AG04449 (cell line): ENCODE measurements at regions not wholly inside any gene's neighbourhood (a gene's known extent, or its start where the extent isn't known, plus 50 kb on each side); places are given as distances from the start of the nearest gene placed in this dataset.
"Not testable (repeated sequence)": the region's sequence is repeated elsewhere in the genome, so short reads cannot be mapped to it uniquely, and the experiment has no call there.

ENCODE experiments used
- CTCF ChIA-PET: fragments of 350-600 bp; formaldehyde crosslinking; extraction: SDS; loops from one replicate; lab custom pipeline; 2021; ENCODE audit warnings: antibody characterized with exemption; lab: Yijun Ruan, JAX
- POLR2A ChIA-PET: fragments of 400-600, 350-600 bp; formaldehyde crosslinking; extraction: SDS; loops from one replicate; lab custom pipeline; 2020; ENCODE audit warnings: antibody characterized with exemption, inconsistent platforms; lab: Yijun Ruan, JAX
- DNase-seq: peaks from one replicate; pipeline ENCODE4 v3.0.0-alpha.2; 2010; ENCODE audit warnings: low read depth, low spot score
- H3K4me3 ChIP-seq: 2 replicates; pipeline ENCODE4 v1.5.1; 2011; ENCODE audit warnings: low read depth, mild to moderate bottlenecking, control low read depth, low read length
- CTCF ChIP-seq: IDR thresholded peaks from one replicate; pipeline ENCODE4 v1.5.1; 2011; ENCODE audit warnings: mild to moderate bottlenecking, moderate library complexity, low read length, control low read depth, inconsistent platforms; ENCODE audit not compliant: insufficient read depth; ENCODE audit errors: missing control alignments

- TF ChIP-seq CTCF: no peak
- no peak for DNase-seq
- H3K4me3 ChIP-seq: no peak overlapping the region
- POLR2A ChIA-PET: no interaction called here
- CTCF ChIA-PET: no interaction called here
Measured at GRCh38 chr3:181212271-181212670, 222.7 kb upstream of the DNAJC19 start.

- no peak for DNase-seq
- POLR2A ChIA-PET: no interaction called here
- no peak overlapping the region for H3K4me3 ChIP-seq
- TF ChIP-seq CTCF: no peak
- CTCF ChIA-PET: interaction anchor here (1.8 to 3.0 kb wide), 2 partner anchors 491 to 1474 kb away, joined by 19 to 24 read pairs; no protein-coding TSS in a partner anchor
Measured at GRCh38 chr3:181210275-181210674, 220.7 kb upstream of the DNAJC19 start.

GRCh38 chr3:181189556-181189955 lies 200.0 kb upstream of the DNAJC19 start:
- POLR2A ChIA-PET: no interaction called here
- DNase-seq: no peak
- H3K4me3 ChIP-seq: no peak overlapping the region
- CTCF ChIA-PET: no interaction called here
- no peak for TF ChIP-seq CTCF

- no peak overlapping the region for H3K4me3 ChIP-seq
- TF ChIP-seq CTCF: no peak
- DNase-seq: no peak
- CTCF ChIA-PET: no interaction called here
- POLR2A ChIA-PET: no interaction called here
Measured at GRCh38 chr3:181183764-181184163, 194.2 kb upstream of the DNAJC19 start.

GRCh38 chr3:181183057-181183456 lies 193.5 kb upstream of the DNAJC19 start:
- CTCF ChIA-PET, H3K4me3 ChIP-seq, POLR2A ChIA-PET, DNase-seq: not testable (repeated sequence)

- ChIA-PET POLR2A (no interaction called here), CTCF (no interaction called here)
- no peak for TF ChIP-seq CTCF
- H3K4me3 ChIP-seq: no peak overlapping the region
- no peak for DNase-seq
Measured at GRCh38 chr3:181178991-181179390, 189.5 kb upstream of the DNAJC19 start.

GRCh38 chr3:181176601-181177000 lies 187.1 kb upstream of the DNAJC19 start:
- TF ChIP-seq CTCF: peak; percentile 37
- no peak for DNase-seq
- CTCF ChIA-PET: no interaction called here
- POLR2A ChIA-PET: no interaction called here
- H3K4me3 ChIP-seq: no peak overlapping the region
